ENCODE measurements at regions not wholly inside any gene's neighbourhood (a gene's known extent, or its start where the extent isn't known, plus 50 kb on each side); places are given as distances from the start of the nearest gene placed in this dataset.

DNA sequence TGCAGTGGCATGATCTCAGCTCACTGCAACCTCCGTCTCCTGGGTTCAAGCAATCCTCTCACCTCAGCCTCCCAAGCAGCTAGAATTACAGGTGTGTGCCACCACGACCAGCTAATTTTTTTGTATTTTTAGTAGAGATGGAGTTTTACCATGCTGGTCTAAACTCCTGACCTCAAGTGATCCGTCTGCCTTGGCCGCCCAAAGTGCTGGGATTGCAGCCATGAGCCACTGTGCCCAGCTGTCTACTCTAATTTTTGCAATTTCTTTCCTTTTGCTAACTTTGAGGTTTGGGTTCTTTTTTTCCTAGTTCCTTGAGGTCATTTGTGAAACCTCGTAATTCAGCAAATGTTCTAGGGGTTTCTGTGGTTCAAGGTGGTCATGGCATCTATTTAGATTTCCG, 63.7 kb upstream of the PRLR start:
- TF ChIP-seq GATA2 (IDR thresholded peaks at IDR 0.05; ENCODE audit: low read depth, low read length), result no peak
- no peak for TF ChIP-seq GATA3 (IDR thresholded peaks at IDR 0.05; ENCODE audit: low read depth, low read length)

Data from SH-SY5Y (cell line).